Stimulated activated CD4-positive, alpha-beta T cell treated with anti-CD3 and anti-CD28 coated beads, TNF-alpha, amount 100 ng/mL, for 24 hours (primary cell): ENCODE measurements at regions not wholly inside any gene's neighbourhood (a gene's known extent, or its start where the extent isn't known, plus 50 kb on each side); places are given as distances from the start of the nearest gene placed in this dataset.

ENCODE experiments used
- DNase-seq, 3 experiments: peaks; one replicate each; pipeline ENCODE4 v3.0.0-alpha.2; 2020; ENCODE audit warnings: low read depth in 3 of 3

DNA sequence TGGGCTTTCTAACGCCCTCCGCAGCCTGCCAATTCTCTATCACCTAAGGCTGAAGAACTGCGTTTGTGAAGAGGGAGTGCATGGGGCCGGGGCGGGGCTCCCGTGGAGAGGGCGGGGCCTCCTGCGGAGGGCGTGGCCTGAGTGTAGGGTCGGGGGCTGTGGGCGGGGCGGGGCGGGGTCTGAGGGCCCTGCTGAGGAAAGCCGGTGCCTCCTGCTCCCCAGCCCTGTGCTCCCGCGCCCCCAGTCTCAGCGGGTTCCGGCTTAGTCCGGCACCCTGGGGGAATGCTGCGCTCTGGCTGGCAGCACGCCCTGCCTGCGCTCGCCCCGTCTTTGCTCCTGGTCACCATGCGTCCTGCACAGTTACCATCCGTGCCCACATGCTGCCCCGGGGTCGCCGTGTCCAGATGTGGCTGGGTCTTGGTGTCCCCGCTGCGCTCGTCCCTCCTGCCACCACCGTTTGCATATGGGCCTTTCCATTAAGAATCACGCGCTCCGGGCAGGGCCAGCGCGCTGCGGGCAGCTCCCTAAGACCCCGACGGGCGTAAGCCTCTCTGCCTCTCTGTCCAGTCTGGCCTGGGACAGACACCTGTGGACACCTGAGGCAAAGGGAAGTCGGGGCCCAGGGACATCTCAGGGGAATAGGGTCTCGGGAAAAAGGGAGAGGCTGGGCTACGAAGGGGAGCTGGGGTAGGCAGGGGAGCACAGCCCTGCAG lies 144.0 kb upstream of the RET start:
- peak; percentile 14 to 65 (median 40) for DNase-seq

DNA sequence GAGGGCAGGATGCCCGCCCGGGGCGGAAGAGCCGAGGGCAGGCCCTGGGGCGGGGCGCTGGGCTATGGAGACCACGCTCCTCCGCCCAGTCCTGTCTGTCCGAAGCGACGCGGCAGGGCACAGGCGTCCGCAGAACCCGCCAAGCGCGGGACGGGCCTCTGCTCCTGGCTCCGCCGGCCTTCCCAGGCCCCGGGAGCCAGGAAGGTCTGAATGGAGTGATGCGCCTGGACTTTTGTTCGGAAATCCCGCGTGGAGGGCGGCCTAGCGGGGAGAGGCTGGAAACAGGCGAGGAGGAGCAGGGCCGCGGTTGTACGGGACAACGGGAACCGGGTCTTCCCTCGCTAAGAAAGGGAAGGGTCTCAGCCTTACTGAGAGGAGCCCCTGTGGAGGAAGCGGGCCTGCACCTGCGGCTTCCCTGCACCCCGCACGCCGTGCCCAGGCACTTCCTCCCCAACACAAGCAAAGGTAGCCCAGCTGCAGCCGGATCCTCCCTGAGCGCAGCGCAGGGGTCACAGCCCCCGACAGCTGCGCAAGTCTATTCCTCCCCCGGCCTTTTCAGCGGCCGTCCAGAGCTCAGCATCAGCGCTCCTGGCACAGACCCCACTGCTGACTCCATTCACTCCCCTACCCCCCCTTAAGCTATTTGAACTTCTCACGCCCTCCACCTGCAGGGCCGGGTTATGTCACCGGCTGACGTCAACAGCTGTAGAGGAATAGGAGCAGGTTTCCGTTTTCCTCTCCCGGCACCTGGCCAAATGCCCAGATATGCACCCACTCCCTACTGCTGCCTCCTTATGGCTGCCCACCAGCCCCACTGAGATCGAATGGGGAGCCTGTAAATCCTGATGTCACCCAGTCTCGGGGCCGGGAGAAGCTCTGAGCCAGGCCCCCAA lies 143.2 kb upstream of the RET start:
- DNase-seq: no peak

DNA sequence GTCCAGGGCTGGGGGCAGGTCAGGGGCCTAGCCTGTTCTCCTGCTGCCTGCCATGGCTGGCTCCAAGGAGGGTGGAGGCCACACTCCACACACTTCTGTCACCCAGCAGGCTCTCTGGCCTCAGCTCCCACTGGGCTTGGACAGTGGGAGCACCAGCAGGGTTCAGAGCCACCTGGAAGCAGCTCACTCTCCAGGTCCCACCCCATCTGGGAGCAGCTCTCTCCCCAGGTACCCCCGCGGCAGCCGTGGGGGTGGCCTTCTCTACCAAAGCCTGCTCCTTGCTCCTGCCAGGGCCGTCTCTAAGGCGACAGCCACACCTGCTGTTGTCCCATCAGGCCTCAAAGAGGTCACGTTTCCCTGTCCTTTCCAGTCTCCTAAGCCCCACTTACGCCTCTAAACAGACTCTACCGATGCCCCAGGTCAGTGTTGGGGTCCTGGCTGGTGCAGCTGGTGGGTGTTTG lies 142.5 kb upstream of the RET start:
- no peak for DNase-seq

DNA sequence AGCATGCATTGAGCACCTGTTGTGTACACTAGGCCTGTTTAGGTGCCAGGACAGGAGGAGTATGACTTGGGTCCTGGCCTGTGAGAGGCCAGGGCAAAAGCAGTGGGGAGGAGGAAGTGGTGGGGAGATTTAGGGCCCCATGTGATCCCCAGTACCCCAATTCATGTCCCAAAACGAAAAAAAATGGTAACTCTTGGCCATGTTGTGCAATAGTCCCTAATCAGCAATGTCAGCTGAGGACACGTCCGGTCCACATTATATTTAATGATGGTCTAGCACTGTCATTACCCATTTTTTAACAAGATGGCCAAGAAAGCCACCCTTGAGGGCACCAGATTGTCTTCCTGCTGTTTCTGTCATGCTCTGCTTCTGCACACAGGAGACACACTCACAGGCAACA lies 142.0 kb upstream of the RET start:
- DNase-seq: no peak

DNA sequence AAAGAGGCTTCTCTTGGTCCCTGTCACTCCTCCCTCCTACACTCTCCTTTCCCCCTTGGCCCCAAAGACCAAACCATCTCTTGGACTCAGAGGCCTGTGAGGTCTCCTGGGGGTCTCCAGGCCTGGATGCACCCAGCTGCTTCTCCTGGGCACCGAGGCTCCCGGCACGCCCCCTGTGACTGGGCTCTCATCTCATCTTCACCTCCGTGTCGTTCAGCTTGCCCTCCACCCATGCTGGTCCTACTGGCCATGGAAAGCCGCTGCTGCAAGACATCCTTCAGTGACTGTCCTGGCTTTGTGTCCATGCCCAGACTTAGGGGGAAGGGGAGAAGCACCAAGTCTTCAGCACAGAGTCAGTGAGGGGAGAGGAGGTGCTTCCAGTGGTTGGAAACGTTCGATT lies 141.4 kb upstream of the RET start:
- no peak for DNase-seq

DNA sequence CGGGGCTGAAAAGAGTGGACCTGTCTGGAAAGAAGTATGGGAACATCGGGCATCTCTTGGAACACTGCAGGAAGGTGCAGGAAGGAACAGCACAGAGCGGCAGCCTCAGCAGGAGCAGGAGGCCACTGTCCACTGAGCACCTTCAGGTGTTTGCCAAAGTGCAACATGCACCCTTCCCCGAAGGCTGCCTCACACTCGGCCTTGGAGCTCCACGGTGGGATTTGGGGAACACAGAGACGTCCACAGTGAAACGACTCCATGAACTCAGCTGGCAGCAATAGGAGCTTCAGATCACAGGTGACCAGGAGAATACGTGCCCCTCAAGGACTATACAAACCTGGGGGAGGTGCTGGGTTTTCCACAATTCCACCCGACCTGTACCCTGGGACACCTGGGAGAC lies 140.3 kb upstream of the RET start:
- no peak for DNase-seq

DNA sequence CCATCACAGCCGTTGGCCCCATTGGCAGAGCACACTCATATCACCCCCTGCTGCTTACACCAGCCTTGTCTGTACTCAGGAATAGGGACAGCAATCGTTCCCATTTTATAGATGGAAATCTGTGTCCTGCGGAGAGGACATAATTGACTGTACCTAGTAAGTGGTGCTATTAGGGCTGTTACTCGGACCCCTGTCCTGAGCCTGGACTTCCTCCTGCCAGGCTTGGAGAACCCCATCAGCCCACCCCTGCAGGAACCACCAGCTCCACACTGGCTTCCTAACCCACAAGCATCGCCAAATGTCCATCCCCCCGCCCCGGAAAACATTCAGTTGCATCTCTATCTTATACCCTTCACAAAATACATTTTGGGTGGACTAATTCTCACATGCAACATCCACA lies 139.8 kb upstream of the RET start:
- no peak for DNase-seq

DNA sequence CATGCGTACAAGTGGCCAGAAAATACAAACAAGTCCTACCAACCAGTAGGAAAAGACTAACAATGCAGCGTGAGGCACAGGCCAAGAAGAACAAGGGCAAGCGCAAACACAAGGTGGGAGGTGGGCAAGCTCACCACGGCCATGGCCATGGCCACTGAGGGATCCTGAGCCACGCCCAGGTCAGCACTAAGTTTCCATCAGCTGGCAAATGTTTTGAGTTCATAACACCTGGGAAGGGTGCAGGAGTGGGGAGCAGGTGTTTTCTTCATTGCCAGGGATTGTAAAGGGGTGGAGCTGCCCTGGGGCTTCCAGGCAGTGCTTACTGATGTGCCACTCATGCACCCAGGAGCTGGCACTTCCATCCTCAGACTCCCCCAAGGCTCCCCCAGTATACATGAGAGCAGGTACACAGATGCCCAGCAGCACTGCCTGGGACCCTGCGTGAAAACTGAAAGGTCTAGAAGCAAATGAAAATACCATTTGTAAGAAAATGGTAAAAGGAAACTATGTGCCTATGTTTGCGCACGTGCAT lies 139.2 kb upstream of the RET start:
- DNase-seq: no peak

DNA sequence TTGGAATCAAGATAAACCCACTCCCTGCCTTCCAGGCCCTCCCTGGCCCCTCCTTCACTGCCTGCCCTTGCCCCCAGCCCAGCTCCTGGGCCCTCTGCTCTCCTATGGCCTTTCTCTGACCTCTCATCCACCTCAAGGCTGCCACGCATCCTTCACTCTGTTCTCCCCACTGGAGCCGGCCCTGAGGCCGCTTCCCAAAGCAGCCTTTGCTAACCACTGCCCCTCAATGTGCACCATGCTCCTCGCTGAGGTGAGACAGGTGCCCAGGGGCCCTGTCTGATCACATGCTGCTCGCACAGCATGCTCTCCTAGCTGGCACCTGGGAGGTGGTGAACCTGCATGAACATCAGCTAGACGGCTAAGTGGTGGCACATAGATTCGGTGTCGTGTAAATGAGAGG lies 138.5 kb upstream of the RET start:
- no peak for DNase-seq

DNA sequence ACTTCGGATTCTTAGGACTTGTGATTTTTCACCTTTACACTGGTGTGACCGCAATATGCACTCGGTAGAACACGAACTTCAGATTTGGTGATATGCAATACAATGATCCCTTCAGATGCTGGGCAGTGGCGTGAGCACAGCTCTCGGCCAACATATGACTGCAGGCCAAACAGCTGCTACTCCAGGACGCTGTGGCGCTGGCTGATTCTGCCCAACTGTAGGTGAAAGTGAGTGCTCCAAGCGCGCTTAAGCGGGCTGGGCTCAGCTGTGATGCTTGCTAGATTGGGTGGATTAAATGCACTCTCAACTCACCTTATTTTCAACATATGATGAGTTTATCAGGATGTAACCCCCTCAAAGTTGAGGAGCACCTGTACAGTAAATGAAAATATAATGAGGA lies 137.6 kb upstream of the RET start:
- DNase-seq: no peak

DNA sequence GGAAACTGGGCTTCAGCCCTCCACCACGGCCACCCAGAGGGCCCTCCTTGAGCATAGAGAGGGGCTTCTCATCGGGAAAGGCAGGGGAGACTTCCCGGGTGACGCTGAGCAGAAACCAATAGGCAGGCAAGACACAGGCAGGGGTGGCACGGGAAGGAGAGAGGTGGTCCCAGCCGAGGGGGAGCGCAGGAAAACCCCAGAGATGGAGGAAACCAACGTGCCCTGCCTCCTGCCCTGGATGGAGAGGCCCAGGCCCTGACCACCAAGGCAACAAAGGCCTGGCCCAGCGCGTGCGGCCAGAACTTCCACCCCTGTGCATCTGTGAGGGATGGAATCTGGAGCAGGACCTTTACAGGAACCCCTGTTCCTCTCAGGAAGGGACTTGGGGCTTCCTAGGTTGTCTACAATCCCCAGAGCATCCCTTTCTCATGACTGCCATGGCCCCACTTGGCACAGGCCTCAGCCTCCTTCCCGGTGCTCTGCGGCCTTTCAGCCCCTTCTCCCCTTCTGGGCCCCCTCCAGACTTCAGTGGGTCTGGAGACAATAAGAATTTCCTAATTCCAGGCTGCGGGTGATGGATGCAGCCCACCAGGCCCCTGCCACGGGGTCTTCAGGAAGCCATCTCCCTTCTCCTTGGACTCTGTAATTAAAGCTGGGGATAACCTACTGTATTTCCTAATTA lies 137.0 kb upstream of the RET start:
- DNase-seq: no peak

DNA sequence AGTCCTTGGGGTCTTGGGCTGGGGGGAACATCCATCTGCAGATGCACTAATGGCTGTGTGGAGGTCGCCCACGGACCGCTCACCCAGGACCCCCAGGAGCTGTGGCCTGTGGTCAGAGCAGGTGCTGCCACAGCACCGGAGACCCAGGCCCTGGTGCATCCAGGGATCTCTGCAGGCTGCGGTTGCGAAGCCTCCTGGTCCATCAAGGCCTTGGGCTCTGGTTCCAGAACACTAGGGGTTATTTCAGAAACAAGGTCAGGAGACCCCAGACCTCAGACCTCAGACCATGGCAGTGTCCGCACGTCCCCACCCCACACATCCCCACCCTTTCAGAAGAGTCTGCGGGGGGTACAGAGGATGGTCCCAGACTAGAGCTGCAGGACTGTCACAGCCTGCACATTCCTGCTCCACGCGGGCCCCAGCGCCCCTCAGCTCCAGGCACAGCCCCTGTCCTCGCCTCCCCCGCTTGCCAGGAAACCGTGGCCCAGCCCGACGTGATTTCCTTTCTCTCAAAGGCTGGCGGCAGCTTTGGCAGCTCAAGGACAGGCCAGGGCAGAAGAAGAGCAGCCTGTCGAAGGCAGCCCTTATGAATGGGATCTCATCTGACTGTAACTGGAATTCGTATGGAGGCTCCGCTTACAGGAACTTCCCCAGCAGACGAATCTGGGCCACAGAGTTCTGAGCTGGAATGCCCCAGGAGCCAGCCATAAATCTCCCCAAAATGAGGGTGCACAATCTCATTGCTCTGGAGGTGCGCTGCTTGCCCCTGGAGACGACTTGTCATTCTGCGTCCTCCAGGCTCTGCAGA lies 136.2 kb upstream of the RET start:
- DNase-seq: no peak

DNA sequence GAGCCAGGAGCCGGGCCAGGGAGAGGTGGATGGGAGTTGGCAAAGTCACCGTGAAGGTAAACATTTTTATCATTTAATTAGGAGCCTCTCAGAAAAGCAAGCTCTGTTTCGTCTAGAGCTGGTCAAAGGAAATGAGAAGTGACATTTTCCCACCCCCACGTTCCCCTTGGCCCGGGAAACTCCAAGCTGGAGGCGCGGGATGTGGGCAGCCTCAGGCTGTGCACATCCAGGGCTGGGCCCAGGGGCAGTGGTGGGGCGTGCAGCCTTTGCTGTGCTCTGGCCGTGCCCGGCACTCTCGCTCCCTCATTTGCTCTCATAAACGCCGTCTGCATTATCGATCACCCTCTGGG lies 135.6 kb upstream of the RET start:
- DNase-seq: no peak

DNA sequence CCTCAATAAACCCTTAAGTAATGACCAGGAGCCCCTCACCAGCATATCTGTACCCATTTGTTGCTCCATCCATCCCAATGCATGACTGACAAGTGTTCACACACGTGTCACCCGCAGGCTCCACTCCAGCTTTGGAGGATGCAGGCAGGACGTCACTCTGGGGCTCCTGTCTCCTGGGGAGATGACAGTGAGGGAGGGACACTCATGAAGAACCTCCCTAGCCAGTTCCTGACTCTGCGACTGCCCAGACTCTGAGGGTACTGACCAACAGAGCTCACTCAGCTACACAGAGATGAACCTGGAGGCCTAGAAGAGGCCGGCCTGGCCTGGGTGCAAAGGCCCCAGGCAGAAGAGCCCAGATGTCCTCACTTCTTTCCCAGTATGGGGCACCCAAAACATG lies 135.1 kb upstream of the RET start:
- DNase-seq: no peak

DNA sequence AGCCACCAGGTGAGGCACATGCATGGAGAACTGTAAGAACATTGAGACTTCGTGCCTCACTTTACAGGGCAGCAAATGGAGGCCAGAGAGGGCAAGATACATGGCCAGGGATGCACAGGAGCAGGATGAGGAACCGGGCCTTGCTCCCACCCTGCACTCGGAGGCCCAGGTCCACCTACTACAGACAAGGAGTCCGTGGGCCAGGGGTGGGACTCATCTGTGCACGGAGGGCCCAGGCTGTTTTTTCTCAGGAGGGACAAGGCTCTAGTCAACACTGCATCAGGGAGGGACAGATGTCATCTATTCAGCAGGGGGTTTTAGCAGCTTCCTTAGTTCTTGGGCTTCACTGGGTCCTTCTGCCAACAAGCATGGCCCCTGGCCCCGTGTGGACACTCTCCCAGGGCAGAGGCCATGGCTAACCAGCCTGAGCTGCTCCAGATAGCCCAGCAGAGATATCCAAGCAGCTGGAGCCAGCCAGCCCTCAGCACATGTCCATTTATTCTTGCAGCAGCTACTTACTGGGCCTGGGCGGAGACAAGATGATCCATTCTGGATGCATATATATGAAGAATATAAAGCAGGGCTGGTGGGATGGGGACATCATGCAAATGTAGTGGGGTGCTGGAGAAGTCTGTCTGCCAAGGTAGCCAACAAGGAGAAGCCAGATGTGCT lies 134.5 kb upstream of the RET start:
- no peak for DNase-seq

DNA sequence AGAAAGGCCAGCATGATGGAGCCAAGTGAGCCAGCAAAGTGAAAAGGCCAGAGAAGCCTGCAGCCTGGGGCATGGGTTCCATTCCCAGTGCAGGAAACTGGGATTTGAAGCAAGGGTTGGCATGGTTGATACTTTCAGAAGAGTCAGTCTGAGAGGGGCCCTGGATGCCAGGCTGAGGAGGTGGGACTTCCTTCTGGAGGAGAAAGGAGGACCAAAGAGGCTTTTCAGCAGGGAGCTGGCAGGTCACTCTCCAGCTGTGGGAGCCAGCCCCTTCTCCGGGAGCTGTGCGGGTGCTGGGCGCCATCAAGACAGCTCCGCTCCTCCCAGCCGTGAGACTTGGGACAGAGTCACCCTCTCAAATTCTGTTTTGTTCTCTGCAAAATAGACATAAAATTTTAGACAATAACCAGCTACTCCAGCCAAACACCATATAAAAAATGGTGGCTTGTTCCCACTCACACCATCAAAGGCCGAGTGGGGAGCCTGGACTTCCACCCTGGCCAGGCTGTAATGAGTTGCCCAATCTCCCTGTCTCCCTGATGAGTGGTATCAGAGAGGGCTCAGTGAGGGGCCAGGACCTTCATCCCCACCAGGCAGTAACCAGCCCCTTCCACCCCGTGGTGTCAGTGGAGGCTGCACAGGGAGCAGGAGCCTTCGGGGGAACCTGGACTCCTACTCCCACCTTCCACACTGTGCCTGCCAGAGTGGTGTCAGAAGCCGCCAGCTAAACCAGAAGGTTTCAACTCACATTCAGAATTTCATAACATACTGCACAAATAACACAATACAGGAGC lies 133.6 kb upstream of the RET start:
- DNase-seq: no peak

DNA sequence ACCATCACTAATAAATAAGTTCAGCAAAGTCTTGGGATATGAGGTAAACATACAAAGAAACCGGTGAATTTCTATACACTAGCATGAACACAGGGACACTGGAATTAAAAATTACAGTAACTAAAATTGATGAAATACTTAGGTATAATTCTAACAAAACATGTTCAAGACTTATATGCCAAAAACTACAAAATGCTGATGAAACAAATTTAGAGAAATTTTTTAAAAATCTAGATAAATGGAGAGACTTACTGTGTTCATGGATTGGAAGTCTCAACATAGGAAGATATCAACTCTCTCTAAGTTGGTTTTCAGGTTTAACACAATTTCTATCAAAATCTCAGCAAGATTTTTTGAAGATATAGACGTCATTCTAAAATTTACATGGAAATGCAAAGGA lies 128.8 kb upstream of the RET start:
- no peak for DNase-seq

DNA sequence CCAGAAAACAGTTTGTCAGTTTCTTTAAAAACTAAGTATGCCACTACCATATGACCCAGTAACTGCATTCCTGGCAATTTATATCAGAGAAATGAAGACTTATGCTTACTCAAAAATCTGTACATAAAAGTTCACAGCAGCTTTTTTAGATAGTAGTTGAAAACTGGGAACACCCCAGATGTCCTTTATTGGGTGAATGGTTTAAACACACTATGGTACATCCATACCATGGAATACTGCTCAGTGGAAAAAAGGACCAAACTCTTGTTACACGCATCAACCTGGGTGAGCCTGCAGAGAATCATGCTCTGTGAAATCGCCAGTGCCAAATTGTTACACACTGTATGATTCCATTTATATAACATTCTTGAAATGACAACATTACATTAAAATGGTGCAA lies 127.6 kb upstream of the RET start:
- no peak for DNase-seq

DNA sequence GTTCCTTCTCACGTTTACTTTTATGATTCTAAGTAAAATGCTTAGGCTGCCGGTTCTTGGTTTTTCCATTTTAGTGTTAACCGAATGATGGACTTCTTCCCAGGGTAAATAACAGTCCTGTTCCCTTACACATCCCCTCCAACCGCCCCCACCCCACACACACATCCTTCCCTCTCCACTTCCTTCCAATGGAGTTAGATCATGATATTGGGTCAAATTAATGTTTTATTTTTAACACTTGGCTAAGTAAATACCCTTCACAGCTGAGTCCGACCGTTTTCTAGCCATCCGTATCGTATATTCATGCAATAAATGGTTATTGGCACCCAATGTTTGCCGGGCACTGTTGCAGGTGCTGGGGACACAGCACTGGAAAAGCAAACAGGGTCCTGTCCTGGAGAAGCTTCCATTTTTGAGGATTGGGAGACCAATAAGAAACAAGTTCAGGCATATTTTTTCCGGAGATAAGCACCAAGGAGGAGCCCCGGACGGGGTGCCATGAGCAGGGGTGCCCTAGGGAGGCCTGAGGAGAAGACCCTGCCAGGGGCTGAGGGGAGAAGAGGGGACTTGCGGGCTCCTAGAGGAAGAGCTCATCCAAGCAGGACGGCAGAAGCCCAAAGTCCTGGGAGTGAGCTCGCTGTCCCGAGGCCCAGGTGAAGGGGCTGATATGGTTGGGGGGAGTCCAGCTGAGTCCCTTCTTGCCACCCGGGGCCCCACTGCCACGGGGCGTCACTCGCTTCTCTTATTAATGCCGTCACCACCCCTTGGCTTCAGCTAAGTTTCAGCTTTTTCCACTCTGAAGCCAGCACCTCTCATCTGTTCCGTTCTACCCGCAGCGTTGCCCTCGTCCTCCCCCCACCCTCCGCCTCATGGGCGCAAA lies 126.0 kb upstream of the RET start:
- no peak for DNase-seq
